SK-N-SH (cell line): ENCODE measurements at regions not wholly inside any gene's neighbourhood (a gene's known extent, or its start where the extent isn't known, plus 50 kb on each side); places are given as distances from the start of the nearest gene placed in this dataset.

Experiments
- CTCF ChIA-PET: fragments of 300-600, 350-600 bp; formaldehyde crosslinking; extraction: SDS; loops from one replicate; lab custom pipeline; 2021; lab: Yijun Ruan, JAX
- POLR2A ChIA-PET: fragments of 350-600 bp; sonication (Branson Sonifier 250); formaldehyde crosslinking; extraction: SDS; loops from one replicate; lab custom pipeline; 2020; ENCODE audit warnings: antibody characterized with exemption, inconsistent platforms; lab: Yijun Ruan, JAX
- DNase-seq: peaks from one replicate; pipeline ENCODE4 v3.0.0; 2012
- H2AFZ ChIP-seq: fragments of 200-600 bp; sonication (generic); 2 replicates; pipeline ENCODE4 v1.8.1; 2016; ENCODE audit warnings: antibody characterized with exemption, mild to moderate bottlenecking, low read depth
- H3F3A ChIP-seq: fragments of 200-600 bp; sonication (generic); replicated peaks from 2 replicates; pipeline ENCODE3; 2016; ENCODE audit warnings: antibody characterized with exemption, mild to moderate bottlenecking; ENCODE audit not compliant: insufficient read depth
- H3K27ac ChIP-seq, 2 experiments: fragments of 200-500 bp in 1 of 2; fragments of 200-600 bp in 1 of 2; sonication (Bioruptor generic) in 1 of 2; sonication (generic), shearing (Covaris generic) in 1 of 2; 2 replicates each; pipeline versions ENCODE4 v1.5.1 to v1.6.1; 2014 to 2016; ENCODE audit warnings: low read depth in 2 of 2, inconsistent platforms in 1 of 2, low read length in 1 of 2, mild to moderate bottlenecking in 1 of 2, mixed read lengths in 1 of 2
- H3K27me3 ChIP-seq: fragments of 200-600 bp; sonication (generic), shearing (Covaris generic); 2 replicates; pipeline ENCODE4 v1.6.1; 2016; ENCODE audit warnings: mixed run types; ENCODE audit not compliant: insufficient read depth
- H3K36me3 ChIP-seq, 2 experiments: fragments of 200-500 bp in 1 of 2; fragments of 200-600 bp in 1 of 2; sonication (Bioruptor generic) in 1 of 2; sonication (generic) in 1 of 2; replicated peaks in 1 of 2; 2 replicates each; pipeline versions ENCODE3 to v1.5.1; 2014 to 2016; ENCODE audit warnings: low read length in 1 of 2, mild to moderate bottlenecking in 1 of 2; ENCODE audit not compliant: insufficient read depth in 2 of 2, control insufficient read depth in 1 of 2
- H3K4me1 ChIP-seq, 2 experiments: fragments of 200-500 bp in 1 of 2; fragments of 200-600 bp in 1 of 2; sonication (Bioruptor generic) in 1 of 2; sonication (generic), shearing (Covaris generic) in 1 of 2; 2 replicates each; pipeline versions ENCODE4 v1.5.1 to v1.6.1; 2014 to 2016; ENCODE audit warnings: low read depth in 1 of 2, low read length in 1 of 2, mixed run types in 1 of 2; ENCODE audit not compliant: insufficient read depth in 2 of 2, control insufficient read depth in 1 of 2
- H3K4me2 ChIP-seq: fragments of 200-600 bp; sonication (generic), shearing (Covaris generic); 2 replicates; pipeline ENCODE4 v1.6.1; 2017; ENCODE audit warnings: mixed run types
- H3K4me3 ChIP-seq, 2 experiments: fragments of 200-500 bp in 1 of 2; fragments of 200-600 bp in 1 of 2; sonication (Bioruptor generic) in 1 of 2; sonication (generic), shearing (Covaris generic) in 1 of 2; 2 replicates each; pipeline versions ENCODE4 v1.5.1 to v1.8.1; 2014 to 2016; ENCODE audit warnings: low read depth in 2 of 2, inconsistent platforms in 1 of 2, low read length in 1 of 2, mild to moderate bottlenecking in 1 of 2, mixed read lengths in 1 of 2, moderate library complexity in 1 of 2
- H3K79me2 ChIP-seq: fragments of 200-600 bp; sonication (generic); 2 replicates; pipeline ENCODE4 v1.8.1; 2017; ENCODE audit warnings: mild to moderate bottlenecking; ENCODE audit not compliant: insufficient read depth
- H3K9ac ChIP-seq: fragments of 200-600 bp; sonication (generic); 2 replicates; pipeline ENCODE4 v1.6.1; 2017; ENCODE audit warnings: mixed run types
- H3K9me2 ChIP-seq: fragments of 200-600 bp; sonication (generic); 2 replicates; pipeline ENCODE4 v1.6.1; 2017; ENCODE audit warnings: mixed run types
- H3K9me3 ChIP-seq: fragments of 200-600 bp; sonication (generic); 2 replicates; pipeline ENCODE4 v1.6.1; 2017; ENCODE audit warnings: mixed run types, mild to moderate bottlenecking, moderate library complexity
- H4K20me1 ChIP-seq: fragments of 200-600 bp; sonication (generic); 2 replicates; pipeline ENCODE4 v1.6.1; 2017; ENCODE audit warnings: mild to moderate bottlenecking, mixed run types; ENCODE audit not compliant: insufficient read depth
- CHD2 ChIP-seq: fragments of 150-350 bp; IDR thresholded peaks from 2 replicates; pipeline ENCODE4 v1.6.1; 2018; ENCODE audit warnings: low read length; ENCODE audit not compliant: partially characterized antibody
- EZH2phosphoT487 ChIP-seq: fragments of 200-600 bp; sonication (generic); IDR thresholded peaks from 2 replicates; pipeline ENCODE4 v1.6.1; 2017; ENCODE audit warnings: low read depth, mixed run types, mild to moderate bottlenecking, antibody characterized with exemption, moderate library complexity, borderline replicate concordance
- FOSL2 ChIP-seq: IDR thresholded peaks from 2 replicates; pipeline ENCODE4 v1.4.0; 2012; ENCODE audit warnings: low read depth, mild to moderate bottlenecking, moderate library complexity, borderline replicate concordance
- FOXJ3 ChIP-seq: sonication (generic); formaldehyde crosslinking; IDR thresholded peaks from 2 replicates; pipeline ENCODE4 v1.5.1; 2020; ENCODE audit warnings: mild to moderate bottlenecking, missing genetic modification reagents
- FOXM1 ChIP-seq: IDR thresholded peaks from 2 replicates; pipeline ENCODE4 v1.4.0; 2012; ENCODE audit warnings: low read depth, mild to moderate bottlenecking
- GABPA ChIP-seq: IDR thresholded peaks from 2 replicates; pipeline ENCODE4 v1.4.0; 2012; ENCODE audit warnings: low read depth, mild to moderate bottlenecking
- IRF3 ChIP-seq: fragments of 150-350 bp; IDR thresholded peaks from 2 replicates; pipeline ENCODE4 v1.6.1; 2016; ENCODE audit warnings: mild to moderate bottlenecking, low read depth, low read length
- MEF2A ChIP-seq: IDR thresholded peaks from 2 replicates; pipeline ENCODE4 v1.4.0; 2012; ENCODE audit warnings: low read depth, borderline replicate concordance
- NFIC ChIP-seq: IDR thresholded peaks from 2 replicates; pipeline ENCODE4 v1.4.0; 2012; ENCODE audit warnings: borderline replicate concordance
- NRF1 ChIP-seq: IDR thresholded peaks from 2 replicates; pipeline ENCODE4 v1.6.1; 2012; ENCODE audit warnings: low read depth, mild to moderate bottlenecking, low read length
- POLR2AphosphoS5 ChIP-seq: IDR thresholded peaks from 2 replicates; pipeline ENCODE4 v1.6.1; 2012; ENCODE audit warnings: low read depth, low read length
- RCOR1 ChIP-seq: fragments of 150-350 bp; IDR thresholded peaks from 2 replicates; pipeline ENCODE4 v1.6.1; 2017; ENCODE audit warnings: antibody characterized with exemption, low read length
- RFX5 ChIP-seq: IDR thresholded peaks from 2 replicates; pipeline ENCODE4 v1.6.1; 2012; ENCODE audit warnings: mild to moderate bottlenecking, improper control_type of control experiment, low read length
- RXRA ChIP-seq: IDR thresholded peaks from 2 replicates; pipeline ENCODE4 v1.4.0; 2012; ENCODE audit warnings: low read depth, mild to moderate bottlenecking, borderline replicate concordance
- SIN3A ChIP-seq: IDR thresholded peaks from 2 replicates; pipeline ENCODE4 v1.6.1; 2012; ENCODE audit warnings: low read depth, mild to moderate bottlenecking, low read length, moderate library complexity, borderline replicate concordance
- SMC3 ChIP-seq: IDR thresholded peaks from 2 replicates; pipeline ENCODE4 v1.6.1; 2012; ENCODE audit warnings: low read depth, low read length, improper control_type of control experiment
- USF1 ChIP-seq: IDR thresholded peaks from 2 replicates; pipeline ENCODE4 v1.4.0; 2012; ENCODE audit warnings: low read depth, borderline replicate concordance
- YY1 ChIP-seq: IDR thresholded peaks from 2 replicates; pipeline ENCODE4 v1.4.0; 2012; ENCODE audit warnings: low read depth, mild to moderate bottlenecking
- ZBTB33 ChIP-seq: IDR thresholded peaks from 2 replicates; pipeline ENCODE4 v1.4.0; 2012; ENCODE audit warnings: low read depth, borderline replicate concordance
- WGBS: methylation state at CpG from one replicate; pipeline ENCODE4 v1.1.6; 2017; ENCODE audit warnings: low lambda C conversion rate; 5-methylcytosine and 5-hydroxymethylcytosine counted together

- Histone ChIP-seq H3F3A (no peaks in the 10 kb centered on the region), H3K4me1 (no peaks in the 10 kb centered on the region), H3K27me3 (no peaks in the 10 kb centered on the region), H3K9me3 (no peaks in the 10 kb centered on the region; the same call in 1 of the 2 replicates), H3K9ac (no peak overlapping the region), H3K79me2 (no peaks in the 10 kb centered on the region), H3K4me3 (no peak overlapping the region), H3K4me2 (no peak overlapping the region), H2AFZ (no peak overlapping the region), H3K36me3 (no peaks in the 10 kb centered on the region), H3K27ac (no peak overlapping the region), H3K9me2 (no peaks in the 10 kb centered on the region), H4K20me1 (no peaks in the 10 kb centered on the region)
- ChIA-PET CTCF (interaction anchor here (2.0 kb wide), 1 partner anchor 11 kb away, joined by 7 read pairs; no protein-coding TSS in a partner anchor), POLR2A (no interaction called here)
- TF ChIP-seq SMC3 = no peak
- no peak for TF ChIP-seq ZBTB33
- TF ChIP-seq GABPA = no peak
- no peak for TF ChIP-seq MEF2A
- TF ChIP-seq USF1 = no peak
- no peak for TF ChIP-seq FOXM1
- TF ChIP-seq CHD2 = no peak
- TF ChIP-seq IRF3 = no peak
- TF ChIP-seq RCOR1 = no peak
- no peak for TF ChIP-seq YY1
- no peak for TF ChIP-seq FOXJ3 (CRISPR knock-in tag)
- TF ChIP-seq RXRA = no peak
- no peak for TF ChIP-seq RFX5
- no peak for TF ChIP-seq NRF1
- no peak for TF ChIP-seq NFIC
- no peak for TF ChIP-seq FOSL2
- TF ChIP-seq SIN3A = no peak
- TF ChIP-seq EZH2phosphoT487 = no peak
- no peak for TF ChIP-seq POLR2AphosphoS5
- no peak for DNase-seq
- WGBS = 14% methylated on average over 4 of the region's 4 CpGs
These were observed 377.8 kb upstream of the TMEM132C start for GRCh38 chr12:127888943-127889719.
